ENCODE measurements at regions not wholly inside any gene's neighbourhood (a gene's known extent, or its start where the extent isn't known, plus 50 kb on each side); places are given as distances from the start of the nearest gene placed in this dataset.

DNA sequence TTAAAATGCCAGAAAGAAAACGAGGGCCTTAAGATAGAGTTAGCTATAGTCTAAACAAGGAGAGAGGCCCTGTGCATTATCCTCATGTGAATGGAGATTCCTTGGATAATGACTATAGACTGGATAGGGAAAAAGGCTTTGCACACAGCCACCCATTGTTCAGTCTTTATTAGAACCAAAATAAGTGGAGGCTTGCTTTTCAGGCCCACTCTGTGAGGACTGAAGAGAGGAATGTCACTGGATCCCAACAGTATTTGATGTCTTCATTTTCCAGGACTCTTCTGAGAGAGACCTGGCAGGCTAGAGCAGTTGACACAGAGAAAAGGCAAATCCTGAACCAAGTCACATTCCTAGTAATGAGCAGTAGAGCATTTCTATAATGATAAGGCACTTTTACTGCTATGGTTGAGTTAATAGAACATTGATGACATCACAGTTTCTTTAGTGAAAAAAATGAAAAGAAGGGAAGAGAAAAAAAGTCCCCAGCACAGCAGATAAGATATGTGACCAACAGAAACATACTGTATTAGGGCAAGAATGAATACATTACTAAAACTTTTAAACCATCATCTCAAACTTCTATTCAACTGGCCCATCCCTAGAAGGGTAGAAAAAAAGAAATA is 315.1 kb downstream of the EPHA7 start:
- DNase-seq (ENCODE audit: low read depth in 1 of 2, low spot score in 2 of 2) (no peak), FAIRE-seq (no peak)
- H3K9me3 ChIP-seq (ENCODE audit: insufficient read depth in 2 of 2, low read depth in 1 of 2, low read length in 1 of 2) = 0 out of 4 replicates have a peak, but pooled peaks cover 0 to 3% of the 10 kb centered on the region in 2 experiments
- no peak overlapping the region for H2BK120ac ChIP-seq (replicated peaks; ENCODE audit: low read depth, low read length)
- H3K36me3 ChIP-seq (ENCODE audit: control insufficient read depth in 2 of 4, insufficient read depth in 4 of 4, low read length in 3 of 4) = no peaks in the 10 kb centered on the region
- no peak overlapping the region for H3K23ac ChIP-seq (ENCODE audit: insufficient read length)
- ChIA-PET POLR2A (ENCODE audit: partially characterized antibody) (interaction anchor here (0.6 kb wide), 2 partner anchors 70 to 109 kb away, joined by 3 read pairs; no protein-coding TSS in a partner anchor), CTCF (ENCODE audit: partially characterized antibody) (interaction anchor here (0.6 to 1.8 kb wide), 8 partner anchors 8 to 65 kb away, joined by 3 to 9 read pairs (median 3); no protein-coding TSS in a partner anchor)
- no peak overlapping the region for H2BK20ac ChIP-seq (ENCODE audit: low read length)
- no peak overlapping the region for H2AK5ac ChIP-seq (ENCODE audit: low read depth, low read length)
- H3K27ac ChIP-seq (ENCODE audit: low read depth, low read length) = no peak overlapping the region
- 68% methylated on average over 1 of the region's 1 CpG; no CpG with 5 or more reads in 1 of the 2 experiments for WGBS, 2 experiments (ENCODE audit: extremely low coverage in 1 of 2, insufficient coverage in 1 of 2, insufficient read length in 1 of 2, insufficient replicate concordance in 2 of 2, low coverage in 1 of 2, low lambda C conversion rate in 2 of 2, missing lambda C conversion rate in 1 of 2)
- no peak overlapping the region for H3K9ac ChIP-seq (replicated peaks in 1 of 4; ENCODE audit: extremely low read depth in 1 of 4, low read depth in 3 of 4, low read length in 3 of 4)
- H4K8ac ChIP-seq (ENCODE audit: extremely low read depth, insufficient read depth, low read length) = no peak overlapping the region
- H3K56ac ChIP-seq (replicated peaks; ENCODE audit: insufficient read length, low read depth, low read length) = no peak overlapping the region
- no peak overlapping the region for H3K18ac ChIP-seq (ENCODE audit: extremely low read depth, low read length)
- TF ChIP-seq TCF12 (IDR thresholded peaks at IDR 0.05; ENCODE audit: low read depth, low read length) (no peak), BRCA1 (IDR thresholded peaks at IDR 0.05; ENCODE audit: low read depth, low read length) (no peak), E2F6 (IDR thresholded peaks at IDR 0.05) (no peak), KDM5A (IDR thresholded peaks at IDR 0.05; ENCODE audit: low read length) (no peak), SP1 (IDR thresholded peaks at IDR 0.05; ENCODE audit: low read depth, low read length) (no peak), EP300 (IDR thresholded peaks at IDR 0.05; ENCODE audit: borderline replicate concordance in 1 of 2, low read depth in 2 of 2, low read length in 2 of 2) (no peak), PHF8 (conservative IDR thresholded peaks at IDR 0.05; ENCODE audit: low read depth, low read length) (no peak), TAF7 (optimal IDR thresholded peaks at IDR 0.05; ENCODE audit: borderline replicate concordance, low read depth, low read length) (no peak), POU5F1 (IDR thresholded peaks at IDR 0.05; ENCODE audit: low read depth, low read length) (no peak), SP2 (IDR thresholded peaks at IDR 0.05; ENCODE audit: low read length) (no peak), ZNF274 (IDR thresholded peaks at IDR 0.05; ENCODE audit: borderline replicate concordance, extremely low read depth, low read length) (no peak)
- H3K79me2 ChIP-seq (ENCODE audit: control insufficient read depth in 1 of 2, insufficient read depth in 2 of 2, low read length in 2 of 2) = no peaks in the 10 kb centered on the region
- H4K5ac ChIP-seq (ENCODE audit: insufficient read length, low read depth, low read length) = no peak overlapping the region
- no peak overlapping the region for H2AFZ ChIP-seq (ENCODE audit: low read length)
- no peaks in the 10 kb centered on the region for H3K79me1 ChIP-seq (ENCODE audit: low read depth, low read length)
- no peak overlapping the region for H2BK15ac ChIP-seq (ENCODE audit: low read length)
- no peak overlapping the region for H2BK5ac ChIP-seq (ENCODE audit: low read depth, low read length)
- H3K4me3 ChIP-seq (ENCODE audit: extremely low read depth in 1 of 4, insufficient read depth in 2 of 4, low read depth in 3 of 4, low read length in 4 of 4) = no peak overlapping the region
- no peak overlapping the region for H3K14ac ChIP-seq (ENCODE audit: insufficient read length)
- no peaks in the 10 kb centered on the region for H3K23me2 ChIP-seq (ENCODE audit: low read depth, low read length)
- no peak overlapping the region for H3K4ac ChIP-seq (replicated peaks; ENCODE audit: insufficient read length, low read depth, low read length)
- H4K91ac ChIP-seq (replicated peaks; ENCODE audit: insufficient read length, low read length) = no peak overlapping the region
- H3K4me1 ChIP-seq (replicated peaks in 1 of 4; ENCODE audit: control insufficient read depth in 3 of 4, insufficient read depth in 4 of 4, low read length in 3 of 4) = peaks cover 0 to 4% (median 1%) of the 10 kb centered on the region in 4 experiments; a peak in 1 of 7 replicates
- H3K4me2 ChIP-seq (ENCODE audit: insufficient read depth in 1 of 2, low read depth in 2 of 2, low read length in 2 of 2) = no peak overlapping the region; a peak in 1 of 4 replicates
- no peaks in the 10 kb centered on the region for H3K27me3 ChIP-seq (replicated peaks in 1 of 4; ENCODE audit: control insufficient read depth in 3 of 4, extremely low read depth in 1 of 4, insufficient read depth in 3 of 4, low read length in 3 of 4)
- H4K20me1 ChIP-seq (replicated peaks in 1 of 2; ENCODE audit: control insufficient read depth in 1 of 2, insufficient read depth in 2 of 2, low read length in 2 of 2) = no peaks in the 10 kb centered on the region
- no peak overlapping the region for H2BK12ac ChIP-seq (ENCODE audit: low read depth, low read length)

Data from H1 (cell line).